Testis (tissue), 2 donors: ENCODE measurements at regions not wholly inside any gene's neighbourhood (a gene's known extent, or its start where the extent isn't known, plus 50 kb on each side); places are given as distances from the start of the nearest gene placed in this dataset.

Experiments used
- DNase-seq: peaks from one replicate; pipeline ENCODE4 v3.0.0-alpha.2; 2019
- H3K27ac ChIP-seq, 2 donors: fragments of 200-600 bp; sonication (generic); one replicate each; pipeline ENCODE4 v1.5.1; 2019
- H3K27me3 ChIP-seq: fragments of 200-600 bp; sonication (generic); one replicate; pipeline ENCODE4 v1.5.1; 2019
- H3K36me3 ChIP-seq: fragments of 200-600 bp; sonication (generic); one replicate; pipeline ENCODE4 v1.5.1; 2017; ENCODE audit warnings: low read depth; ENCODE audit errors: missing control alignments
- H3K4me1 ChIP-seq: fragments of 200-600 bp; sonication (generic); one replicate; pipeline ENCODE4 v1.5.1; 2019
- H3K4me3 ChIP-seq, 2 donors: fragments of 200-600 bp; sonication (generic); one replicate each; pipeline ENCODE4 v1.5.1; 2017 to 2019
- H3K9me3 ChIP-seq: fragments of 200-600 bp; sonication (generic); one replicate; pipeline ENCODE4 v1.5.1; 2017
- POLR2A ChIP-seq: fragments of 450-650 bp; IDR thresholded peaks from one replicate; pipeline ENCODE4 v1.6.1; 2017; ENCODE audit warnings: antibody characterized with exemption, mild to moderate bottlenecking, moderate library complexity
- WGBS, 2 donors: methylation state at CpG; one replicate each; pipeline ENCODE4 v1.1.5; 2018; 5-methylcytosine and 5-hydroxymethylcytosine counted together
- intact Hi-C: fragments of 100-400 bp; cut with DNase I; formaldehyde crosslinking; loops from one replicate; pipeline ENCODE4 v1.15.1; 2023; ENCODE audit warnings: low total_unique reads
- TF ChIP-seq, protein P1 (sequence below), 3 experiments: fragments of 450-650 bp in 2 of 3; fragments of 200-600 bp in 1 of 3; sonication (generic) in 1 of 3; IDR thresholded peaks; one replicate each; pipeline ENCODE4 v1.5.1; 2016 to 2019; ENCODE audit warnings: antibody characterized with exemption in 3 of 3, mild to moderate bottlenecking in 2 of 3, moderate library complexity in 1 of 3

DNA sequence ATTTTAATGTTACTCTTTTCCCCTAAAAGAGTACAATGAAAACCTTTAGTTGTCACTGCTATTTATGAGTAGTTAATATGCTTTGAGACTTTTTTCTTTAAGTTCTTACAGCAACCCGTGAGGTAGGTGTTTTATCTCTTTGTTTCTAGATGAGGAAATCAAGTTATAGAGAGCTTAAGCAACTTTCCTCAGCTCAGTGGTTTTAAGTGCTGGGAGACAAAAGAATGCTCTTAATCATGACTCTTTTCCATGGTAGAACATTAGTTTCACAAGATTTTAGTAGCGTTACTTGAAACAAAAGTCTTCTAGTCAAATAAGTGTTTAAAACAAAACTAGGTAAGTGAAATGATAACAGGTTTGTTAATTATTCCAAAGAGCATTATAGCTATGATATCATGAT is 354.7 kb upstream of the PITX2 start:
- no peak for DNase-seq

DNA sequence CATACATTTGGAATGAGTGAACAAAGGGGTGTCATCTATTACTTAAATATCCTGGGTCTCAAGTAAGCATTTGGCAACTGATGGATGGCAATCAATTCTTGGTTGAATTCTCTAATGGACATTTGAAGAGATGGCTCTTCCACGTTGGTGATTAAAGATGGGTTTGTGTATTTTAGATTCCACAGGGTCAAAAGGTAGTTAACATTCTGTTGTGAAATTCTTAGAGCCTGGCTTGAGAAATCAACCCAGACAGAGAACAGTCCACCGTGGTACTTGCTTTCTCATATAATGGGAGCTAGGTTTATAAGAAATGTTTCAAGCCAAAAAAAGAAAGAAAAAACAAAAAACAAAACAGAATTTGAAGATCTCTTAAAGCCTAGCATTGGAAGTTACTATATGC is 355.9 kb upstream of the PITX2 start:
- H3K4me3 ChIP-seq, result no peak overlapping the region
- WGBS, 2 donors, result 70 to 71% methylated on average over 2 of the region's 2 CpGs
- H3K27me3 ChIP-seq, result no peaks in the 10 kb centered on the region
- no peak for DNase-seq
- H3K36me3 ChIP-seq, result no peaks in the 10 kb centered on the region
- intact Hi-C loops, result no loop called here
- no peak overlapping the region for H3K27ac ChIP-seq
- TF ChIP-seq POLR2A, result no peak
- TF ChIP-seq, protein P1, sequence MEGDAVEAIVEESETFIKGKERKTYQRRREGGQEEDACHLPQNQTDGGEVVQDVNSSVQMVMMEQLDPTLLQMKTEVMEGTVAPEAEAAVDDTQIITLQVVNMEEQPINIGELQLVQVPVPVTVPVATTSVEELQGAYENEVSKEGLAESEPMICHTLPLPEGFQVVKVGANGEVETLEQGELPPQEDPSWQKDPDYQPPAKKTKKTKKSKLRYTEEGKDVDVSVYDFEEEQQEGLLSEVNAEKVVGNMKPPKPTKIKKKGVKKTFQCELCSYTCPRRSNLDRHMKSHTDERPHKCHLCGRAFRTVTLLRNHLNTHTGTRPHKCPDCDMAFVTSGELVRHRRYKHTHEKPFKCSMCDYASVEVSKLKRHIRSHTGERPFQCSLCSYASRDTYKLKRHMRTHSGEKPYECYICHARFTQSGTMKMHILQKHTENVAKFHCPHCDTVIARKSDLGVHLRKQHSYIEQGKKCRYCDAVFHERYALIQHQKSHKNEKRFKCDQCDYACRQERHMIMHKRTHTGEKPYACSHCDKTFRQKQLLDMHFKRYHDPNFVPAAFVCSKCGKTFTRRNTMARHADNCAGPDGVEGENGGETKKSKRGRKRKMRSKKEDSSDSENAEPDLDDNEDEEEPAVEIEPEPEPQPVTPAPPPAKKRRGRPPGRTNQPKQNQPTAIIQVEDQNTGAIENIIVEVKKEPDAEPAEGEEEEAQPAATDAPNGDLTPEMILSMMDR (IDR thresholded peaks at IDR 0.05), result no peak
- H3K9me3 ChIP-seq, result no peaks in the 10 kb centered on the region
- no peaks in the 10 kb centered on the region for H3K4me1 ChIP-seq

More for the DNA sequence above, 354.7 kb upstream of the PITX2 start:
- Histone ChIP-seq H3K27ac (no peak overlapping the region), H3K27me3 (no peaks in the 10 kb centered on the region), H3K9me3 (no peaks in the 10 kb centered on the region), H3K4me3 (no peak overlapping the region), H3K36me3 (no peaks in the 10 kb centered on the region), H3K4me1 (no peaks in the 10 kb centered on the region)
- intact Hi-C loops, result no loop called here
- TF ChIP-seq POLR2A, result no peak
- WGBS, 2 donors, result 72 to 85% methylated on average over 2 of the region's 2 CpGs

DNA sequence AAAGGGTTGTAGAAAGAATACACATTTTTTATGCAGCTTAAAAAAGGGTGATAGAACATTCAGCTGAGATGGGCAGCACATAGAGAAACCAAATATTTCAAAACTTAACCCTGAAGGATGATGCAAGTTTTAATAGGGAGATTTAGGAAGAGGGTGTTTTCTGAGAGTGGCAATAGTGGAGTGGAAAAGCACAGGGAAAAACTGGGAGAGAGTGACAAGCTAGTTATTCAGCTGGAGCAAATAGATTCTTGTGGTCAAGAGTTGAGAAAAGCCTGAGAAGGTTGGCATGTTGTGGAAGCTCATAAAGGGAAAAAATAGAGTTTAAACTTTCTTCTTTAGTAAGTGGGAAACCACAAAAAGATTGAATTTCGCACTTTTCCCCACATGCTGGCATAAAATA is 359.6 kb upstream of the PITX2 start:
- Histone ChIP-seq H3K36me3 (no peaks in the 10 kb centered on the region), H3K4me1 (no peaks in the 10 kb centered on the region), H3K9me3 (no peaks in the 10 kb centered on the region), H3K27ac (no peak overlapping the region), H3K27me3 (no peaks in the 10 kb centered on the region), H3K4me3 (no peak overlapping the region)
- WGBS, 2 donors, result 79 to 87% methylated on average over 1 of the region's 1 CpG
- TF ChIP-seq, protein P1 (IDR thresholded peaks at IDR 0.05), result no peak
- TF ChIP-seq POLR2A, result no peak
- intact Hi-C loops, result no loop called here
- no peak for DNase-seq

DNA sequence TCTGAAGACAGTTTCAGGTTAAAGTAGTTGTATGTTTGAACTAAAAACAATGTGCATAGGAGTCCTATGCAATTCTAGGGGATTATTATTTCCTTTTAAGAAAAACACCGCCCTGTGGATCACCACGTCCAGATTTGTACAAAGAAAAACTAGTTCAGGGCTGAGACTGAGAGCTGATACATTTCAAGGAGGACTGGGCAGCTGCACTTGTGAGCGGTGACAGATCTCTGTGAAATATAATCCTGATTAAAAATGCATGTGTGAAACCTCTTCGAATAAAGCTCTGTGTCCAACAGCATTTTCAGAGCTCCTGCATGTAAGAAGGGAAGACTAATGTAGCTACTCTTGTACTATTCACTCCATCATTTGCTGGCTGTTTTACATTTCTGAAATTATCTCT is 365.8 kb upstream of the PITX2 start:
- H3K27me3 ChIP-seq, result no peaks in the 10 kb centered on the region
- intact Hi-C loops, result no loop called here
- H3K9me3 ChIP-seq, result no peaks in the 10 kb centered on the region
- H3K4me1 ChIP-seq, result no peaks in the 10 kb centered on the region
- 46 to 58% methylated on average over 4 of the region's 4 CpGs for WGBS, 2 donors
- H3K27ac ChIP-seq, result no peak overlapping the region
- DNase-seq, result no peak
- H3K36me3 ChIP-seq, result no peaks in the 10 kb centered on the region
- no peak overlapping the region for H3K4me3 ChIP-seq
- TF ChIP-seq, protein P1 (IDR thresholded peaks at IDR 0.05), result no peak
- TF ChIP-seq POLR2A, result no peak

DNA sequence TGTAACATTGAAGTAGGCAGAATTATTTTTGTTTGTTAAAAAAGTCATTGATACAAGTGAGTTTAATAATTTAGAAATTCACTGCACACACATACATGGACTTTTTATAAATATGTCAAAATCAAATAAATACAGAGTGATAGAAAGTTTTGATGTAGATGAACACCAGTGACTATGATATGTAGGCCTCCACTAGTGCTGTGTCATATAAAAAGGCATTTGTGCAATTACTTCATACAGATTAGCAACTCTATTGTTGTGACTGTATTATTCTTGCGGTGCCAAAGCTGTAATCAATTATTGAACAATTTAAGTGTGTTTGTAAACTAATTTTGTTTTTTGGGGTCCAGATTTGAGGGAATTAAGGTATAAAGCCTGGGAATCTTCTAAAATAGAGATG is 366.2 kb upstream of the PITX2 start:
- Histone ChIP-seq H3K27me3 (no peaks in the 10 kb centered on the region), H3K36me3 (no peaks in the 10 kb centered on the region), H3K4me1 (no peaks in the 10 kb centered on the region), H3K9me3 (no peaks in the 10 kb centered on the region), H3K27ac (no peak overlapping the region), H3K4me3 (no peak overlapping the region)
- TF ChIP-seq, protein P1 (IDR thresholded peaks at IDR 0.05), result no peak
- no peak for TF ChIP-seq POLR2A
- DNase-seq, result no peak
- intact Hi-C loops, result no loop called here
- WGBS, 2 donors, result 95 to 100% methylated on average over 1 of the region's 1 CpG
